ENCODE measurements at regions not wholly inside any gene's neighbourhood (a gene's known extent, or its start where the extent isn't known, plus 50 kb on each side); places are given as distances from the start of the nearest gene placed in this dataset.

GRCh38 chr4:136554033-136554432 is 978.3 kb downstream of the PCDH18 start:
- Mint-ChIP-seq H3K36me3 (no peaks in the 10 kb centered on the region), H3K27ac (no peak overlapping the region), H3K27me3 (no peaks in the 10 kb centered on the region), H3K9me3 (peaks cover 0 to 22% (median 2%) of the 10 kb centered on the region in 11 donors), H3K4me3 (no peak overlapping the region), H3K4me1 (no peaks in the 10 kb centered on the region)
- Histone ChIP-seq H3K27ac (ENCODE audit: low read depth, low read length) (no peak overlapping the region), H3K4me3 (ENCODE audit: low read length) (no peak overlapping the region), H3K9me3 (ENCODE audit: control insufficient read depth in 2 of 3, low read length in 3 of 3) (no peaks in the 10 kb centered on the region), H3K4me1 (ENCODE audit: control insufficient read depth in 2 of 2, insufficient read depth in 2 of 2, low read length in 2 of 2) (no peaks in the 10 kb centered on the region), H3K27me3 (ENCODE audit: control insufficient read depth in 2 of 2, insufficient read depth in 2 of 2, low read length in 2 of 2) (no peaks in the 10 kb centered on the region), H3K36me3 (ENCODE audit: control insufficient read depth in 2 of 3, insufficient read depth in 3 of 3, low read length in 3 of 3) (no peaks in the 10 kb centered on the region)
- ChIA-PET POLR2A (no interaction called here), CTCF (no interaction called here)
- ATAC-seq (no peak), DNase-seq (no peak)
- intact Hi-C loops (cut with micrococcal nuclease): no loop called here

GRCh38 chr4:136551753-136552152 is 980.5 kb downstream of the PCDH18 start:
- no peak overlapping the region for H3K4me3 ChIP-seq (ENCODE audit: low read length)
- H3K27me3 Mint-ChIP-seq: no peaks in the 10 kb centered on the region
- no peak overlapping the region for H3K27ac Mint-ChIP-seq
- H3K4me1 ChIP-seq (ENCODE audit: control insufficient read depth in 2 of 2, insufficient read depth in 2 of 2, low read length in 2 of 2): no peaks in the 10 kb centered on the region
- H3K9me3 Mint-ChIP-seq: peaks cover 0 to 22% (median 2%) of the 10 kb centered on the region in 11 donors
- DNase-seq (no peak), ATAC-seq (no peak)
- no peaks in the 10 kb centered on the region for H3K27me3 ChIP-seq (ENCODE audit: control insufficient read depth in 2 of 2, insufficient read depth in 2 of 2, low read length in 2 of 2)
- H3K36me3 Mint-ChIP-seq: no peaks in the 10 kb centered on the region
- ChIA-PET POLR2A (no interaction called here), CTCF (no interaction called here)
- no peak overlapping the region for H3K4me3 Mint-ChIP-seq
- no peaks in the 10 kb centered on the region for H3K36me3 ChIP-seq (ENCODE audit: control insufficient read depth in 2 of 3, insufficient read depth in 3 of 3, low read length in 3 of 3)
- H3K27ac ChIP-seq (ENCODE audit: low read depth, low read length): no peak overlapping the region
- H3K4me1 Mint-ChIP-seq: no peaks in the 10 kb centered on the region
- H3K9me3 ChIP-seq (ENCODE audit: control insufficient read depth in 2 of 3, low read length in 3 of 3): no peaks in the 10 kb centered on the region
- intact Hi-C loops (cut with micrococcal nuclease): no loop called here

GRCh38 chr4:136540747-136541146 is 991.5 kb downstream of the PCDH18 start:
- H3K4me3 Mint-ChIP-seq: no peak overlapping the region
- no peaks in the 10 kb centered on the region for H3K36me3 Mint-ChIP-seq
- no peaks in the 10 kb centered on the region for H3K27me3 ChIP-seq (ENCODE audit: control insufficient read depth in 2 of 2, insufficient read depth in 2 of 2, low read length in 2 of 2)
- no peaks in the 10 kb centered on the region for H3K4me1 Mint-ChIP-seq
- intact Hi-C loops (cut with micrococcal nuclease): no loop called here
- H3K27ac ChIP-seq (ENCODE audit: low read depth, low read length): no peak overlapping the region
- ATAC-seq: no peak
- H3K4me3 ChIP-seq (ENCODE audit: low read length): no peak overlapping the region
- DNase-seq: no peak
- CTCF ChIA-PET: no interaction called here
- POLR2A ChIA-PET: no interaction called here
- no peaks in the 10 kb centered on the region for H3K27me3 Mint-ChIP-seq
- H3K27ac Mint-ChIP-seq: no peak overlapping the region
- no peaks in the 10 kb centered on the region for H3K36me3 ChIP-seq (ENCODE audit: control insufficient read depth in 2 of 3, insufficient read depth in 3 of 3, low read length in 3 of 3)
- peaks cover 0 to 8% (median 4%) of the 10 kb centered on the region in 11 donors for H3K9me3 Mint-ChIP-seq
- no peaks in the 10 kb centered on the region for H3K9me3 ChIP-seq (ENCODE audit: control insufficient read depth in 2 of 3, low read length in 3 of 3)
- H3K4me1 ChIP-seq (ENCODE audit: control insufficient read depth in 2 of 2, insufficient read depth in 2 of 2, low read length in 2 of 2): no peaks in the 10 kb centered on the region

- H3K9me3 ChIP-seq (ENCODE audit: control insufficient read depth in 2 of 3, low read length in 3 of 3): no peaks in the 10 kb centered on the region
- H3K4me3 Mint-ChIP-seq: no peak overlapping the region
- H3K27ac Mint-ChIP-seq: no peak overlapping the region
- ATAC-seq (no peak), DNase-seq (no peak)
- H3K36me3 ChIP-seq (ENCODE audit: control insufficient read depth in 2 of 3, insufficient read depth in 3 of 3, low read length in 3 of 3): no peaks in the 10 kb centered on the region
- ChIA-PET CTCF (no interaction called here), POLR2A (no interaction called here)
- no peaks in the 10 kb centered on the region for H3K4me1 ChIP-seq (ENCODE audit: control insufficient read depth in 2 of 2, insufficient read depth in 2 of 2, low read length in 2 of 2)
- no peaks in the 10 kb centered on the region for H3K4me1 Mint-ChIP-seq
- no peaks in the 10 kb centered on the region for H3K27me3 Mint-ChIP-seq
- no peaks in the 10 kb centered on the region for H3K27me3 ChIP-seq (ENCODE audit: control insufficient read depth in 2 of 2, insufficient read depth in 2 of 2, low read length in 2 of 2)
- H3K4me3 ChIP-seq (ENCODE audit: low read length): no peak overlapping the region
- H3K27ac ChIP-seq (ENCODE audit: low read depth, low read length): no peak overlapping the region
- H3K9me3 Mint-ChIP-seq: peaks cover 0 to 3% (median 0%) of the 10 kb centered on the region in 11 donors
- H3K36me3 Mint-ChIP-seq: no peaks in the 10 kb centered on the region
- intact Hi-C loops (cut with micrococcal nuclease): no loop called here
Observed at GRCh38 chr4:136528131-136528530, 1004.2 kb downstream of the PCDH18 start.

GRCh38 chr4:136526517-136526916 is 1005.8 kb downstream of the PCDH18 start:
- no peaks in the 10 kb centered on the region for H3K9me3 ChIP-seq (ENCODE audit: control insufficient read depth in 2 of 3, low read length in 3 of 3)
- DNase-seq: no peak
- ChIA-PET CTCF (no interaction called here), POLR2A (no interaction called here)
- intact Hi-C loops (cut with micrococcal nuclease): no loop called here
- H3K36me3 ChIP-seq (ENCODE audit: control insufficient read depth in 2 of 3, insufficient read depth in 3 of 3, low read length in 3 of 3): no peaks in the 10 kb centered on the region
- Mint-ChIP-seq H3K4me1 (no peaks in the 10 kb centered on the region), H3K27me3 (no peaks in the 10 kb centered on the region), H3K4me3 (no peak overlapping the region), H3K27ac (no peak overlapping the region), H3K36me3 (no peaks in the 10 kb centered on the region), H3K9me3 (peaks cover 0 to 6% (median 0%) of the 10 kb centered on the region in 11 donors)
- H3K27ac ChIP-seq (ENCODE audit: low read depth, low read length): no peak overlapping the region
- ATAC-seq: no peak
- no peaks in the 10 kb centered on the region for H3K27me3 ChIP-seq (ENCODE audit: control insufficient read depth in 2 of 2, insufficient read depth in 2 of 2, low read length in 2 of 2)
- no peak overlapping the region for H3K4me3 ChIP-seq (ENCODE audit: low read length)
- no peaks in the 10 kb centered on the region for H3K4me1 ChIP-seq (ENCODE audit: control insufficient read depth in 2 of 2, insufficient read depth in 2 of 2, low read length in 2 of 2)

- Histone ChIP-seq H3K36me3 (ENCODE audit: control insufficient read depth in 2 of 3, insufficient read depth in 3 of 3, low read length in 3 of 3) (no peaks in the 10 kb centered on the region), H3K9me3 (ENCODE audit: control insufficient read depth in 2 of 3, low read length in 3 of 3) (no peaks in the 10 kb centered on the region), H3K4me3 (ENCODE audit: low read length) (no peak overlapping the region), H3K27me3 (ENCODE audit: control insufficient read depth in 2 of 2, insufficient read depth in 2 of 2, low read length in 2 of 2) (no peaks in the 10 kb centered on the region), H3K4me1 (ENCODE audit: control insufficient read depth in 2 of 2, insufficient read depth in 2 of 2, low read length in 2 of 2) (no peaks in the 10 kb centered on the region), H3K27ac (ENCODE audit: low read depth, low read length) (no peak overlapping the region)
- CTCF ChIA-PET: no interaction called here
- ATAC-seq (no peak), DNase-seq (no peak)
- no peak overlapping the region for H3K4me3 Mint-ChIP-seq
- intact Hi-C loops (cut with micrococcal nuclease): no loop called here
- no peak overlapping the region for H3K27ac Mint-ChIP-seq
- POLR2A ChIA-PET: no interaction called here
- H3K36me3 Mint-ChIP-seq: no peaks in the 10 kb centered on the region
- H3K4me1 Mint-ChIP-seq: no peaks in the 10 kb centered on the region
- H3K27me3 Mint-ChIP-seq: no peaks in the 10 kb centered on the region
- H3K9me3 Mint-ChIP-seq: peaks cover 0 to 6% (median 0%) of the 10 kb centered on the region in 11 donors
Observed at GRCh38 chr4:136524039-136524438, 1008.3 kb downstream of the PCDH18 start.

- CTCF ChIA-PET: no interaction called here
- Mint-ChIP-seq H3K4me1 (no peaks in the 10 kb centered on the region), H3K36me3 (no peaks in the 10 kb centered on the region), H3K4me3 (no peak overlapping the region), H3K9me3 (peaks cover 0 to 11% (median 2%) of the 10 kb centered on the region in 11 donors), H3K27ac (no peak overlapping the region), H3K27me3 (no peaks in the 10 kb centered on the region)
- DNase-seq (no peak), ATAC-seq (no peak)
- intact Hi-C loops (cut with micrococcal nuclease): no loop called here
- no peak overlapping the region for H3K27ac ChIP-seq (ENCODE audit: low read depth, low read length)
- no peaks in the 10 kb centered on the region for H3K4me1 ChIP-seq (ENCODE audit: control insufficient read depth in 2 of 2, insufficient read depth in 2 of 2, low read length in 2 of 2)
- POLR2A ChIA-PET: no interaction called here
- no peak overlapping the region for H3K4me3 ChIP-seq (ENCODE audit: low read length)
- H3K27me3 ChIP-seq (ENCODE audit: control insufficient read depth in 2 of 2, insufficient read depth in 2 of 2, low read length in 2 of 2): no peaks in the 10 kb centered on the region
- no peaks in the 10 kb centered on the region for H3K9me3 ChIP-seq (ENCODE audit: control insufficient read depth in 2 of 3, low read length in 3 of 3)
- no peaks in the 10 kb centered on the region for H3K36me3 ChIP-seq (ENCODE audit: control insufficient read depth in 2 of 3, insufficient read depth in 3 of 3, low read length in 3 of 3)
Observed at GRCh38 chr4:136516371-136516770, 1015.9 kb downstream of the PCDH18 start.

Measured in naive thymus-derived CD4-positive, alpha-beta T cell (primary cell).